Sigmoid colon (tissue), 6 donors: ENCODE measurements at regions not wholly inside any gene's neighbourhood (a gene's known extent, or its start where the extent isn't known, plus 50 kb on each side); places are given as distances from the start of the nearest gene placed in this dataset.

ENCODE experiments used
- DNase-seq: peaks from one replicate; pipeline ENCODE4 v3.0.0-alpha.2; 2019
- H3K27ac ChIP-seq, 4 donors: fragments of 200-600 bp; sonication (generic); one replicate each; pipeline ENCODE4 v1.5.1; 2016 to 2019; ENCODE audit warnings: mild to moderate bottlenecking in 1 of 4
- H3K27me3 ChIP-seq, 3 donors: fragments of 200-600 bp; sonication (generic); one replicate each; pipeline ENCODE4 v1.5.1; 2019; ENCODE audit warnings: mild to moderate bottlenecking in 1 of 3
- H3K36me3 ChIP-seq, 4 donors: fragments of 200-600 bp; sonication (generic); one replicate each; pipeline ENCODE4 v1.5.1; 2016 to 2019
- H3K4me1 ChIP-seq, 4 donors: fragments of 200-600 bp; sonication (generic); one replicate each; pipeline ENCODE4 v1.5.1; 2017 to 2019
- H3K4me3 ChIP-seq, 4 donors: fragments of 200-600 bp; sonication (generic); one replicate each; pipeline ENCODE4 v1.5.1; 2017 to 2019; ENCODE audit warnings: mild to moderate bottlenecking in 2 of 4, moderate library complexity in 1 of 4
- H3K9me3 ChIP-seq, 4 donors: fragments of 200-600 bp in 3 of 4; sonication (generic) in 3 of 4; one replicate each; pipeline versions ENCODE4 v1.5.1 to v1.6.1; 2013 to 2019
- EP300 ChIP-seq, 4 donors: sonication (generic); formaldehyde crosslinking; IDR thresholded peaks; one replicate each; pipeline ENCODE4 v1.6.1; 2017; ENCODE audit warnings: antibody characterized with exemption in 4 of 4
- POLR2A ChIP-seq, 2 donors: fragments of 450-650 bp; IDR thresholded peaks; one replicate each; pipeline ENCODE4 v1.6.1; 2016; ENCODE audit warnings: antibody characterized with exemption in 2 of 2, mild to moderate bottlenecking in 2 of 2, moderate library complexity in 2 of 2
- POLR2AphosphoS5 ChIP-seq, 4 donors: sonication (generic); formaldehyde crosslinking; IDR thresholded peaks; one replicate each; pipeline ENCODE4 v1.6.1; 2017; ENCODE audit warnings: antibody characterized with exemption in 4 of 4
- WGBS, 2 donors: extraction: QIAGEN DNeasy Blood & Tissue Kit; methylation state at CpG; one replicate each; pipeline ENCODE4 v1.1.7; 2013; 5-methylcytosine and 5-hydroxymethylcytosine counted together
- intact Hi-C: fragments of 100-400 bp; cut with DNase I; formaldehyde crosslinking; loops from one replicate; pipeline ENCODE4 v1.15.1; 2023
- TF ChIP-seq, protein P1 (sequence below), 4 experiments: fragments of 450-650 bp in 3 of 4; fragments of 200-600 bp in 1 of 4; IDR thresholded peaks; one replicate each; pipeline ENCODE4 v1.5.1; 2016 to 2019; ENCODE audit warnings: antibody characterized with exemption in 4 of 4, mild to moderate bottlenecking in 3 of 4, moderate library complexity in 2 of 4
- donor health status: healthy with polysubstance abuse.
- donor health status: healthy.

DNA sequence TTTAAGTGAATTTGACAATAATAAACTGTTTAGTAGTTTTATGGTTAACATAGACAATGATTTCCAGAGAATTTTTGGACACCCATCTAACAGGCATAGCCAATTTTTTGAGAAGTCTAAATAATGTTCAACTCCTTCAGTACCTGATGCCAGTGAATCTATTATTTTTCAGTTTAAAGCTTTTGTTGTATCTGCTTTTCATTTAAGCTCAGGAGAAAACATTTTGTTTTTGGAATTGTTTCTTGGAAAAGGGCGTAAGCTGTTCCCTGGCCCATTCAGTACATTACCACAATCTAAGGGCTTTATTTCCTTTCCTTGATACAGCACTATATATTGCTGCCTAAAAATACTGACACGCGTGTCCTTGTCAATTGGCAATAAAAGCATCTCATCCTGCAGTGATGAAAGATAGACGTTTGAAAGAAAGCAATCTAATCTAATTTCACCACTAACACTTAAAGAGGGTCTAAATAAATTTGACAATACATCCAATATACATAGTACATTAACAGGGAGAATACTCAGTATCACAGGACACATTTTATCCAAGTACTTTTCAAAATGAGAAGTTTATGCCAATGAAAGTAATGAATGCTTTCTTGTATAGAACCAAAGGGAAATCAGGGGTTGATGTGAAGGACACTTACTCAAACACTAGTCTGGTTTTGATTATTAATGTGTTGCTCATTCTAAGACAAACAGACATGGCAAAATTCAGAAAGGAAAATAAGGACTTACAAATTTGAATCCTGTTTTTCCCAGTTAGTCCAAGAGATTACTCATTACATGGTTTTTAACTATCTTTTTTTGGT is 104.2 kb upstream of the LGR5 start:
- WGBS, 2 donors, result 90% methylated on average over 4 of the region's 4 CpGs
- TF ChIP-seq POLR2A (IDR thresholded peaks at IDR 0.05) (no peak), EP300 (IDR thresholded peaks at IDR 0.05) (no peak), POLR2AphosphoS5 (IDR thresholded peaks at IDR 0.05) (no peak)
- TF ChIP-seq, protein P1, sequence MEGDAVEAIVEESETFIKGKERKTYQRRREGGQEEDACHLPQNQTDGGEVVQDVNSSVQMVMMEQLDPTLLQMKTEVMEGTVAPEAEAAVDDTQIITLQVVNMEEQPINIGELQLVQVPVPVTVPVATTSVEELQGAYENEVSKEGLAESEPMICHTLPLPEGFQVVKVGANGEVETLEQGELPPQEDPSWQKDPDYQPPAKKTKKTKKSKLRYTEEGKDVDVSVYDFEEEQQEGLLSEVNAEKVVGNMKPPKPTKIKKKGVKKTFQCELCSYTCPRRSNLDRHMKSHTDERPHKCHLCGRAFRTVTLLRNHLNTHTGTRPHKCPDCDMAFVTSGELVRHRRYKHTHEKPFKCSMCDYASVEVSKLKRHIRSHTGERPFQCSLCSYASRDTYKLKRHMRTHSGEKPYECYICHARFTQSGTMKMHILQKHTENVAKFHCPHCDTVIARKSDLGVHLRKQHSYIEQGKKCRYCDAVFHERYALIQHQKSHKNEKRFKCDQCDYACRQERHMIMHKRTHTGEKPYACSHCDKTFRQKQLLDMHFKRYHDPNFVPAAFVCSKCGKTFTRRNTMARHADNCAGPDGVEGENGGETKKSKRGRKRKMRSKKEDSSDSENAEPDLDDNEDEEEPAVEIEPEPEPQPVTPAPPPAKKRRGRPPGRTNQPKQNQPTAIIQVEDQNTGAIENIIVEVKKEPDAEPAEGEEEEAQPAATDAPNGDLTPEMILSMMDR (IDR thresholded peaks at IDR 0.05), result no peak
- H3K4me3 ChIP-seq, result no peak overlapping the region
- no peaks in the 10 kb centered on the region for H3K27me3 ChIP-seq
- no peak overlapping the region for H3K27ac ChIP-seq
- DNase-seq, result no peak
- intact Hi-C loops, result no loop called here
- H3K4me1 ChIP-seq, result no peaks in the 10 kb centered on the region
- no peaks in the 10 kb centered on the region for H3K36me3 ChIP-seq
- no peaks in the 10 kb centered on the region for H3K9me3 ChIP-seq

DNA sequence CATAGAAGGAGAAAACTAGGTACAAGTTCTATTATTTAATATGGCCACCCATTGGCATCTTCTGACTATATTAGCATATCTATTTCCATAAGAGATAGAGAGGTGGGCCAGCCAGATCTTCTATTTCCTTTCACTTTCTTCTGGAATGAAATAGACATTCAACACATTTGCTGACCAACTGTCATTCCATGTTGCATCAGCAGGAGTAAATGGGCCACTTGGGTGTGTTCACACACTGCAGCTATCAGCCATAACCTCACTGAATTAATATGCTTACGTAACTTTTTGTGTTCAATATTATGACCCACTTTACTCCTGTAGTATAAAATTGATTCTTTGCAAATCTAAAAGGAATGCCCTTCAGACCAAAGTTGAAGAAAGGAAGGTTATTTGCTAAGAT is 106.2 kb upstream of the LGR5 start:
- intact Hi-C loops, result no loop called here
- Histone ChIP-seq H3K4me3 (no peak overlapping the region), H3K4me1 (no peaks in the 10 kb centered on the region), H3K27ac (no peak overlapping the region), H3K36me3 (no peaks in the 10 kb centered on the region), H3K27me3 (no peaks in the 10 kb centered on the region), H3K9me3 (no peaks in the 10 kb centered on the region)
- TF ChIP-seq, protein P1 (IDR thresholded peaks at IDR 0.05), result no peak
- TF ChIP-seq POLR2AphosphoS5 (IDR thresholded peaks at IDR 0.05), result no peak
- TF ChIP-seq EP300 (IDR thresholded peaks at IDR 0.05), result no peak
- TF ChIP-seq POLR2A (IDR thresholded peaks at IDR 0.05), result no peak
- DNase-seq, result no peak
- WGBS, 2 donors, result 98% methylated on average over 1 of the region's 1 CpG

DNA sequence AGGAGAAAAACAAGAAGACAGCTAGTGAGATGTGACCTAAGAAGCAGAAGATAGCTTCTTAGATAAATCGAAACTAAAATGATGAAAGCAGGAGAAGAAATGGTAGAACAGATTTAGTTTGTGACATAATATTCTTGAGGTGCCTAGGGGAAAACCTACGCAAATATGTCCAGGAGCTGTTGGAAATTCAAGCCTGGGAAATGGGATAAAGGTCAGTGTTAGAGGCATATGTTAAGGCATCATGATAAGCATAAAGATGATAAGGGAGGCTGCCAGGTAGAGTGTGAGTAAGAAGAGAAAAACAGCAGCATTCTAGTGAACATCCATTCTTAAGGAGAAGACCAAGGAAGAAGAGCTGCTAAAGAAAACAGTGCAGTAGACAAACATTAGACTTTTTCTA is 109.6 kb upstream of the LGR5 start:
- Histone ChIP-seq H3K36me3 (no peaks in the 10 kb centered on the region), H3K4me3 (no peak overlapping the region), H3K4me1 (no peaks in the 10 kb centered on the region), H3K27me3 (no peaks in the 10 kb centered on the region), H3K9me3 (no peaks in the 10 kb centered on the region), H3K27ac (no peak overlapping the region)
- intact Hi-C loops, result no loop called here
- DNase-seq, result no peak
- 77 to 88% methylated on average over 2 of the region's 2 CpGs for WGBS, 2 donors
- TF ChIP-seq POLR2A (IDR thresholded peaks at IDR 0.05) (no peak), POLR2AphosphoS5 (IDR thresholded peaks at IDR 0.05) (no peak), EP300 (IDR thresholded peaks at IDR 0.05) (no peak)
- TF ChIP-seq, protein P1 (IDR thresholded peaks at IDR 0.05), result no peak

DNA sequence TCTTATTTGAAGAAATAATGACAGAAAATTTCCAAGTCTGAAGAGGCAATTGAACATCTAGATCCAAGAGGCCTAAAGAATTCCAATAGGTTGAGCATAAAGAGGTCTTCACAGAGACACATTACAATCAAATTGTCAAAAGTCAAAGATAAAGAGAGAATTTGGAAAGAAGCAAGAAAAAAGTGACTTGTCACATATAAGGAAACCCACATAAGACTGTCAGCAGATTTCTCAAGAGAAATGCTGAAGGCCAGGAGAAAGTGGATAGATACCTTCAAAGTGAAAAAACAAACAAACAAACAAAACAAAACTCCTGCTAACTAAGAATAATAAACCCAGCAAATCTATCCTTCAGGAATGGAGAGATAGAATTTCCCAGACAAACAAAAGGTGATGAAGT is 118.1 kb upstream of the LGR5 start:
- H3K4me1 ChIP-seq, result no peaks in the 10 kb centered on the region
- no peaks in the 10 kb centered on the region for H3K27me3 ChIP-seq
- DNase-seq, result no peak
- no peak overlapping the region for H3K27ac ChIP-seq
- H3K9me3 ChIP-seq, result peaks cover 0 to 12% (median 8%) of the 10 kb centered on the region in 4 donors
- intact Hi-C loops, result no loop called here
- H3K4me3 ChIP-seq, result no peak overlapping the region
- H3K36me3 ChIP-seq, result no peaks in the 10 kb centered on the region
- no peak for TF ChIP-seq EP300 (IDR thresholded peaks at IDR 0.05)
- TF ChIP-seq, protein P1 (IDR thresholded peaks at IDR 0.05), result no peak
- no peak for TF ChIP-seq POLR2AphosphoS5 (IDR thresholded peaks at IDR 0.05)
- TF ChIP-seq POLR2A (IDR thresholded peaks at IDR 0.05), result no peak

DNA sequence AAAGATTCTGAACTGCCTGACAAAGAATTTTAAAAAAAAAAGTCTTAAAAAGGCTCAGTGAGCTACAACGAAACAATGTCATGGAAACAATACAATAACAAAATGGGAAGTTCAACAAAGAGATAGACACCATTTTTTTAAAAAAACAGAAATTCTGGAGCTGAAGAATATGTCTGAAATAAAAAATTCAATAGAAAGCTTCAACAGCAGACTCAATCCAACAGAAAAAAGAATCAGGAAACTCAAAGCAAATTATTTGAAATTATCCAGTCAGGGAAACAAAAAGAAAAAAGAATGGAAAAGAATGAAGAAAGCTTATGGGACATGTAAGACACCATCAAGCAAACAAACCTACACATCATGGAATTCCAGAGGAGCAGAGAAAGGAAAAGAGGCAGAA is 118.5 kb upstream of the LGR5 start:
- WGBS, 2 donors, result 89 to 91% methylated on average over 1 of the region's 1 CpG
- no peak for DNase-seq
- TF ChIP-seq, protein P1 (IDR thresholded peaks at IDR 0.05), result no peak
- TF ChIP-seq POLR2A (IDR thresholded peaks at IDR 0.05), result no peak
- TF ChIP-seq EP300 (IDR thresholded peaks at IDR 0.05), result no peak
- no peak for TF ChIP-seq POLR2AphosphoS5 (IDR thresholded peaks at IDR 0.05)
- no peak overlapping the region for H3K27ac ChIP-seq
- intact Hi-C loops, result no loop called here
- H3K27me3 ChIP-seq, result no peaks in the 10 kb centered on the region
- no peak overlapping the region for H3K4me3 ChIP-seq
- H3K36me3 ChIP-seq, result no peaks in the 10 kb centered on the region
- H3K9me3 ChIP-seq, result peaks cover 0 to 12% (median 8%) of the 10 kb centered on the region in 4 donors
- no peaks in the 10 kb centered on the region for H3K4me1 ChIP-seq
